GM10266 (cell line): ENCODE measurements at regions not wholly inside any gene's neighbourhood (a gene's known extent, or its start where the extent isn't known, plus 50 kb on each side); places are given as distances from the start of the nearest gene placed in this dataset.
"Not testable (repeated sequence)": the region's sequence is repeated elsewhere in the genome, so short reads cannot be mapped to it uniquely, and the experiment has no call there.

Source experiments
- DNase-seq: peaks from one replicate; pipeline ENCODE4 v3.0.0; 2012; ENCODE audit errors: extremely low spot score
- CTCF ChIP-seq: IDR thresholded peaks from 2 replicates; pipeline ENCODE4 v1.5.1; 2012; ENCODE audit warnings: mild to moderate bottlenecking, low read depth; ENCODE audit not compliant: control insufficient read depth, insufficient read depth; ENCODE audit errors: missing control alignments

DNA sequence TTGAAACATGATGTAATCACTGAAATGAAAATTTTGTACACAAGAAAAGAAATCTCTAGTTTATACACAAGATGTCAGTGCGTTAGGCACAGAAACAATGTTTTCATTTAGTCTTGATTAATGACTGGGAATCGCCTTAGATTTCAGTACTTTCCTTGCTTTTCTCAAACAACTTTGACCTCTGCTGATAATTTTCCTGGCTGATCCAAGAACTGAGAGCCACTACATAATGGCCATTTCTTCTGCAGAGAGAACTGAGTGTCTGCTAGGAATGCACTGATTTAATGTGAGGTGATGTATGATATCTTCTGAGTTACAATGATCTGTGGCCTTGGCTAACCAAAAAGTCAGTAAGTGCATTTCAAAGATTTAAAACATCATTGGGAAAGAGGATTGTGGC lies 308.1 kb downstream of the CTH start:
- no peak for TF ChIP-seq CTCF
- DNase-seq = no peak

DNA sequence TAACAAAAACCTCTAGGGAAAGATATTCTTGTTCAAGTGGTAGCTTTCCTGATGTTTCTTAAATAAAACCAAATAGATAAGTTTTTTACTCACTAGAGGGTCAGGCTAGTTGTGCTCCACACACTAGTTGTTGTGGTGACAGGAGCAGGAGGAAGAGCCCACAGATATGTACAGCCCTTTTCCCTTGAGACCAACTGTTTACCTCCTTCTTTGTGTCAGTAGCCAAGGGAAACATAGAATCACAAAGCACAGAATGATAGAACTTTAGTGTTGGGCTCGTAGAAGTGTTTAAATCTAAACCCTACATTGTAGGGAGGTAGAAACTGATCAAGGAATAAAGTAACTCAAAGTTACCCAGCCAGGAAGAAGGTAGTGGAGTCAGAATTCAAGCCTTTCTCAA lies 309.0 kb downstream of the CTH start:
- TF ChIP-seq CTCF = no peak
- no peak for DNase-seq

GRCh38 chr1:70720521-70720920 lies 309.5 kb downstream of the CTH start:
- DNase-seq = no peak
- no peak for TF ChIP-seq CTCF

DNA sequence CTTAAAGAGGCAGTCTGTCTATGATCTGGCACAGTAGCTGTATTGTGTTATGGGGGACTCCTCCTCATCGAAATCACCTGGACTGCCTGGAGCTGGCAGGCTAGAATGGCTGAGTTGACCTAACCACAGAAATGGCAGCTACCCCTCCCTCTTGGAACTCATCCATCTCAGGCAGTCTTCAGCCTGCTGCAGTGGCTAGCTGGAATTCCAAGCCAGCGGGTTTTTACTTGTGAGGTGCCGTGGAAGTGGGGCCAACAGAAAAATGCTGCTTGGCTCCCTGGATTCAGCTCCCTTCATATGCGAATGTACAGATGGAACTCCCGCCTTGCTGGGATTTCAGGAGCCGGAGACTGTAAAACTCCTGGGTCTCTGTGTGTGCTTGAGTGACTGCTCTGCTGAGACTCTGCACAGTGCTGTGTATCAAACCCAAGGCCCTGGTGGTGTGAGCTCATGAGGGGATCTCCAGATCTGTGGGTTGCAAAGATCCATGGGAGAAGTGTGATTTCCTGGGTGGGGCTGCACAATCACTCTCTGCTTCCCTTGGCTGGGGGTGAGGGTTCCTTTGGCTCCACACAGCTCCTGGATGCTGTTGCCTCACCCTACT lies 316.9 kb downstream of the CTH start:
- no peak for DNase-seq
- no peak for TF ChIP-seq CTCF

DNA sequence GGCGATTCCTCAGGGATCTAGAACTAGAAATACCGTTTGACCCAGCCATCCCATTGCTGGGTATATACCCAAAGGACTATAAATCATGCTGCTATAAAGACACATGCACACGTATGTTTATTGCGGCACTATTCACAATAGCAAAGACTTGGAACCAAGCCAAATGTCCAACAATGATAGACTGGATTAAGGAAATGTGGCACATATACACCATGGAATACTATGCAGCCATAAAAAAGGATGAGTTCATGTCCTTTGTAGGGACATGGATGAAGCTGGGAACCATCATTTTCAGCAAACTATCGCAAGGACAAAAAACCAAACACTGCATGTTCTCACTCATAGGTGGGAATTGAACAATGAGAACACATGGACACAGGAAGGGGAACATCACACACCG lies 311.1 kb downstream of the PTGER3 start:
- DNase-seq = not testable (repeated sequence)

GRCh38 chr1:70737125-70737524 lies 310.5 kb downstream of the PTGER3 start:
- TF ChIP-seq CTCF = no peak
- DNase-seq = no peak

DNA sequence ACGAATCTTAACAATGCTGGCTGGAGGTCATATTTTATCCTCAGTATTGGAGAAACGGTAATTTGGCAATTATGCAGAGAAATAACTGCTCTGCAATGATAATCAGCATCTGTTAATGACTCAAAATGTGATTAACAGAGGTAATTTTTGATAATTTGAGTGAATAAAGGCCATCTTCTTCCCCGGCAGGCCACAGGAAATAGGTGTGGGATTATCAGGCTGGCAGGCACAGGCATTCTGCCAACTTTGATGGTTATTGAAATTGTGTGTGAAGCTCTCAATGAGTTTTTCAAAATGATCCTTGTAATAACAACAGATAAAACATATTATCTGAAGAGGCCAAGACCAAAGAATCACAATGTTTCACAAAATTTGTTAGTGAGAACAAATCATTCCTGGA lies 309.0 kb downstream of the PTGER3 start:
- DNase-seq = no peak
- no peak for TF ChIP-seq CTCF

DNA sequence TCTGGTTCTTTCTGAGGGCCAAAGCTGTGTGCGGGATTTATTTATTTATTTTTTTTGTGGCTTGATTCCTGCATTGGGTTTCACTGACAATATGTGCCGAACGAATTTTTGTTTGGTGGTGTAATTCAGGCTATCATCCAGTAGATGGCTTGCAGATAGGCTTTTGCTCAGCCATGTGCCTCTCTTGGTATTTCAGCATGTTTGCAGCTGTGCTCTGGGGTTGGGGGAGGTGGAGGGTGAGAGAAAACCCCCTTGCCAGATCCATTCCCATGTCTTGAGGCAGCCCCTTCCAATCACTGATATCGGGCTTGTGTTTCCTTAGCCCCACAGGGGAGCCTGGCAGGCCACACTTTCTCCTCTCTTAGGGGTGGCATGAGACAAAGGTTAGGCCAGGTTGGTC lies 302.4 kb downstream of the PTGER3 start:
- DNase-seq = no peak
- TF ChIP-seq CTCF = peak; percentile 24

DNA sequence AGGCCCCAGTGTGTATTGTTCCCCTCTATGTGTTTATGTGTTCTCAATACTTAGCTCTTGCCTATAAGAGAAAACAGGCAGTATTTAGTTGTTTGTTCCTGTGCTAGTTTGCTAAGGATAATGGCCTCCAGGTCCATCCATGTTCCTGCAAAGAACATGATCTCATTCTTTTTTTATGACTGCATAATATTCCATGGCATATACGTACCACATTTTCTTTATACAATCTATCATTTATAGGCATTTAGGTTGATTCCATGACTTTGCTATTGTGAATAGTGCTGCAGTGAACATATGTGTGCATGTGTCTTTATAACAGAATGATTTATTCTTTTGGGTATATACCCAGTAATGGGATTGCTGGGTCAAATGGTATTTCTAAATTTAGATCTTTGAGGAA lies 301.6 kb downstream of the PTGER3 start:
- not testable (repeated sequence) for DNase-seq

DNA sequence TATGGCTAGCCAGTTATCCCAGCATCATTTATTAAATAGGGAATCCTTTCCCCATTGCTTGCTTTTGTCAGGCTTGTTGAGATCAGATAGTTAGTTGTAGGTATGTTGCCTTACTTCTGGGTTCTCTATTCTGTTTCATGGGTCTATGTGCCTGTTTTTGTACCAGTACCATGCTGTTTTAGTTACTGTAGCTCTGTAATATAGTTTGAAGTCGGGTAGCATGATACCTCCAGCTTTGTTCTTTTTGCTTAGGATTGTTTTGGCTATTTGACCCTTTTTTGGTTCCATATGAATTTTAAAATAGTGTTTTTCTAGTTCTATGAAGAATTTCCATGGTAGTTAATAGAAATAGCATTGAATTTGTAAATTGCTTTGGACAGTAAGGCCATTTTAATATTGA lies 300.5 kb downstream of the PTGER3 start:
- DNase-seq = not testable (repeated sequence)

DNA sequence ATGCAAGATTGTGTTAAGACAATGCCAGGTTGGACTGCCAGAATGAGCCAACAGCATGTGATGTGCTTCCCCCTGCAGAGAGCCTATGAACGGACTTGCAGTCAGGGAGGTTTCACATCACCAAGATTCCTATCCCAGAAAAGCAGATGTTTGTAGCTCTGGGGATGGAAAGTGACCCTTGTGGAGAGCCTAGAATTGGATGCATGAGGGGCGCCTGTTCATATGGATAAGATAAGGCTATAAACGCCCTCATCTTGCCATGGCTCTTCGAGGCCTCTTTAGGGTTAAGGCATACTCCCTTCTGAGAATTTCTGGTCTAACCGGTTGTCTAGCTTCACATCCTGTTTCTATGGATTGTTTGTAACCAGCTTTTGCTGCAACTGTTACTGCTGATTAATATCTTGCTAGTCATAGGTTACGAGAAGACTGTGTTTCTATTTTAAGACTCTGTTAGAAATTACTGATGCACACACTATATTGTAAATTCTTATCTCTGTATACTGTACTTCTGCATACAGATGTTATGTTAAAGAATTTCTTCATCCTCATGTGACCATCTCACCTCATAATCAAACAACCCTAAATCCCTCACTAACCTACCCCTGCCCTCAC lies 295.8 kb downstream of the PTGER3 start:
- not testable (repeated sequence) for DNase-seq
